ENCODE measurements at regions not wholly inside any gene's neighbourhood (a gene's known extent, or its start where the extent isn't known, plus 50 kb on each side); places are given as distances from the start of the nearest gene placed in this dataset.

GRCh38 chr2:173803449-173803848, 161.7 kb downstream of the SP3 start:
- BruUV-seq (replicated peaks), result no TSS peak
- POLR2A ChIA-PET, result no interaction called here
- DNase-seq (ENCODE audit: low spot score), result no peak
- Histone ChIP-seq H3K36me3 (replicated peaks in 1 of 2; ENCODE audit: control insufficient read depth in 1 of 2, insufficient read depth in 2 of 2, low read length in 2 of 2) (no peaks in the 10 kb centered on the region), H3K9me3 (ENCODE audit: low read length) (no peaks in the 10 kb centered on the region), H3K4me3 (replicated peaks in 1 of 3; ENCODE audit: insufficient read depth in 1 of 3, low read depth in 2 of 3, low read length in 3 of 3) (no peak overlapping the region), H3K9ac (ENCODE audit: insufficient read depth, low read depth, low read length) (no peak overlapping the region), H3K79me2 (ENCODE audit: insufficient read depth, low read length) (no peaks in the 10 kb centered on the region), H3K27me3 (ENCODE audit: control insufficient read depth in 1 of 2, insufficient read depth in 2 of 2, low read length in 2 of 2) (peaks cover 0 to 44% of the 10 kb centered on the region in 2 experiments; a peak in 4 of 5 replicates), H3K4me1 (ENCODE audit: insufficient read depth, low read length) (no peaks in the 10 kb centered on the region), H3K4me2 (ENCODE audit: low read depth, low read length) (no peak overlapping the region), H2AFZ (ENCODE audit: low read length) (no peak overlapping the region), H3K27ac (ENCODE audit: extremely low read length, insufficient read depth, low read length) (no peak overlapping the region), H4K20me1 (ENCODE audit: insufficient read depth, low read length) (no peaks in the 10 kb centered on the region)
- 0% methylated on average over 1 of the region's 1 CpG for WGBS (ENCODE audit: low lambda C conversion rate)
- intact Hi-C loops (cut with micrococcal nuclease; ENCODE audit: unreplicated experiment), result no loop called here
- FAIRE-seq, result no peak
- no peak for ATAC-seq
- TF ChIP-seq CENPT (CRISPR knock-in tag; IDR thresholded peaks at IDR 0.05; ENCODE audit: low read depth) (no peak), MAFK (conservative IDR thresholded peaks at IDR 0.05 in 1 of 2, IDR thresholded peaks at IDR 0.05 in 1 of 2; ENCODE audit: low read length in 2 of 2) (peak in 1 of 2 experiments; percentile 35; a peak in 2 of 4 replicates)
- CTCF ChIA-PET (ENCODE audit: low intra/inter-chr PET ratio, low total read pairs), result no interaction called here
- in situ Hi-C loops (cut with HindIII; ENCODE audit: extremely low pct_ligation_motif_present, low pct_unique_long_range_greater_than_20kb), result no loop called here

GRCh38 chr2:173806761-173807160, 158.4 kb downstream of the SP3 start:
- no peak overlapping the region for H3K27ac ChIP-seq (ENCODE audit: extremely low read length, insufficient read depth, low read length)
- no peaks in the 10 kb centered on the region for H4K20me1 ChIP-seq (ENCODE audit: insufficient read depth, low read length)
- no peak overlapping the region for H3K4me3 ChIP-seq (replicated peaks in 1 of 3; ENCODE audit: insufficient read depth in 1 of 3, low read depth in 2 of 3, low read length in 3 of 3)
- no peaks in the 10 kb centered on the region for H3K79me2 ChIP-seq (ENCODE audit: insufficient read depth, low read length)
- in situ Hi-C loops (cut with HindIII; ENCODE audit: extremely low pct_ligation_motif_present, low pct_unique_long_range_greater_than_20kb), result no loop called here
- H3K36me3 ChIP-seq (replicated peaks in 1 of 2; ENCODE audit: control insufficient read depth in 1 of 2, insufficient read depth in 2 of 2, low read length in 2 of 2), result no peaks in the 10 kb centered on the region
- DNase-seq (ENCODE audit: low spot score), result no peak
- no peak for FAIRE-seq
- H3K4me2 ChIP-seq (ENCODE audit: low read depth, low read length), result no peak overlapping the region
- 41% methylated on average over 2 of the region's 2 CpGs for WGBS (ENCODE audit: low lambda C conversion rate)
- no TSS peak for BruUV-seq (replicated peaks)
- ChIA-PET CTCF (ENCODE audit: low intra/inter-chr PET ratio, low total read pairs) (no interaction called here), POLR2A (no interaction called here)
- no peaks in the 10 kb centered on the region for H3K4me1 ChIP-seq (ENCODE audit: insufficient read depth, low read length)
- ATAC-seq, result no peak
- no peaks in the 10 kb centered on the region for H3K9me3 ChIP-seq (ENCODE audit: low read length)
- no peak overlapping the region for H3K9ac ChIP-seq (ENCODE audit: insufficient read depth, low read depth, low read length)
- intact Hi-C loops (cut with micrococcal nuclease; ENCODE audit: unreplicated experiment), result no loop called here
- H2AFZ ChIP-seq (ENCODE audit: low read length), result no peak overlapping the region
- H3K27me3 ChIP-seq (ENCODE audit: control insufficient read depth in 1 of 2, insufficient read depth in 2 of 2, low read length in 2 of 2), result peaks cover 0 to 22% of the 10 kb centered on the region in 2 experiments; a peak in 4 of 5 replicates
- TF ChIP-seq KMT2A (CRISPR knock-in tag; IDR thresholded peaks at IDR 0.05) (no peak), ZNF713 (CRISPR knock-in tag; IDR thresholded peaks at IDR 0.05) (no peak), KMT2B (CRISPR knock-in tag; IDR thresholded peaks at IDR 0.05) (no peak), ZNF407 (CRISPR knock-in tag; IDR thresholded peaks at IDR 0.05; ENCODE audit: not compliant biosample characterization) (no peak), MAFF (IDR thresholded peaks at IDR 0.05; ENCODE audit: low read depth, low read length) (no peak), PHF8 (CRISPR knock-in tag; IDR thresholded peaks at IDR 0.05) (no peak), RNF219 (CRISPR knock-in tag; IDR thresholded peaks at IDR 0.05) (no peak)

Data from HepG2 (cell line).